ENCODE measurements at regions not wholly inside any gene's neighbourhood (a gene's known extent, or its start where the extent isn't known, plus 50 kb on each side); places are given as distances from the start of the nearest gene placed in this dataset.

GRCh38 chr2:150762571-150762970 lies 275.1 kb upstream of the RND3 start:
- no peak for DNase-seq

GRCh38 chr2:150759531-150759930 lies 272.1 kb upstream of the RND3 start:
- DNase-seq = no peak

GRCh38 chr2:150759106-150759505 lies 271.6 kb upstream of the RND3 start:
- no peak for DNase-seq

DNA sequence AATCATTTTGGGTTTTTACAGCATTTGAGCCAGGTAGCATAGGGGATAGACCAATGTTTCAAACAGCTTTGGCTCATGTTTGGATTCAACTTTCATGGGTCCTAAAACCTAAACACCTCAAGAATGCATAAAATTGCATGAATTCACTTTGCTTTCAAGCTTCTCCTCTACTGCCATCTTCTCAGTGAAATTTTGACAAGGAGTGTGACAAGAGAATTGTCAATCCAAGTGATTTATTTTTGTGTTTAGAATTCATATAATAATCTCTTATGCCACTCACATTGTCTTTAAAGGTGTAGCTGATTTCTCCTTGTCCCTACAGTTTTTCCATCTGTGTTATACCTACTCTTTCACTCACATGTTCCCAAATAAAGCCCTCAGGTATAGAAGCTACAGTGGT lies 264.8 kb upstream of the RND3 start:
- no peak for DNase-seq

- no peak for DNase-seq
Observed at GRCh38 chr2:150750720-150751119, 263.3 kb upstream of the RND3 start.

DNA sequence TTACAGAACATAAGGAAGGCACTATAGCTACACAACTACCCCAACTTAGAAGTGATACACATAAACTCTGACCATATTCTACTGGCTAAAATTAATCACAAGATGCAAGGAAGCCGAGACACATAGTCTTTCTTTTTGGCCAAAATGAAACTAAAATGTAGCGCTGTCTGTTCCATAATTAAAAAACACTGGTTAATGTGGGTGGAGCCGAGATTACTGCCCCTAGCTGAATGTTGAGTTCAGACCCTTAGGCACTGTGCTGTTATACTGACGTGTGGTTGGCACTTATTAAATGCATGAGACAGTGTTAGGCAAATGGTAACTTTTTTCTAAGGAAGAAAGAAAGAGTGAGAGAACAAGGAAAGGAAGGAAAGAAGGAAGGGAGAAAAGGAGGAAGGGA lies 254.6 kb upstream of the RND3 start:
- DNase-seq = no peak

DNA sequence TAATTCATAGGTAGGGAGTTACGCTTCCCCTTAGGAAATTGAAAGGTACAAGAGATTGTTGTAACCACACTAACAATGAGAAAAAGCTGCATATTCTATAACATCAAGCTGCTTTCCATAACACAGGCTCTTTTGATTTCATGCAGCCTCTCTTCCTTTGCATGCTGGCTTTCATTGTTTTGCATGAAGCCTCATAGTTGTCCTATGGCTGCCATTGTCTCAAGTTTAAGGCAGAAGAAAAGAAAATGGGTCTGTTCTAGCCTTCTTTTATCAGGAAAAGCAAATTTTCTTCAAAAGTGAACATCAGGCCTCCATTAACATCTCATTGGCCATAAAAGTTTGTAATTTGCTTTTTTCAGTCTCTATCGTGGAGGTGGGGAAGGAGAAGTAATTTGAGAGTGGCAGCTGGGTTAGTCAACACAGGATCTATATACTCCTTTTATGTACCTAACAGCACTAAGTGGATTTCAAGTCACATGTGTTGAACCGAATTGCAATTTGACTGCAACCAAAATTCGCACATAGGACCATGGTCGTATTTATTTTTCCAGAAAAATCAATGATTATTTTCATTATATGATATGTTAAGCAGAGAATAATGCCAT lies 248.5 kb upstream of the RND3 start:
- no peak for DNase-seq

DNA sequence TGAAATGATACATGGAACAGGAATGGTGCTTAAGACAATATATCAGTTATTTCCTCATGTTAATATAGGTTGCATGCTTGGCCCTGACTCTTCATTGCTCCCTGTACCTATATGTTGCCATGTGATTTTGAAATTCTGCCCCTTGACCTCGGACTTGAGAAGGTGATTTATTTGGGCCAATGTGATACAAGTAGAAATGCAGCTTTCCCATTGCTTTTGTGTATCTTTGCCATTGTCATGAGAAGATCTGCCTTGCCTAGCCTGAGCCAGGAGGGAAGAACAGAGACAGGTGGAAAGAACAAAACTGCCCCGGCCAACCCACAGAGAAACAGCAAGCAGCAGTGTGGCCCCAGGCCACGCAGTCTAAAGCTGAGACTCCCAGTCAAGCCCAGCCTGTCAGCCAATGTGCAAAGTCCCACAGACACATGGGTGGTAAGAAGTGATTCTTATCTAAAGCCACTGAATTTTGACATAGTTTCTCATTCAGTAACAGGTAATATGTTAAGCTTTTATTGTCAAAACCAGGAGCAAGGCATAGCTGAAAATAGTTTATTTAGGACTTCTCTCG lies 245.7 kb upstream of the RND3 start:
- no peak for DNase-seq

DNA sequence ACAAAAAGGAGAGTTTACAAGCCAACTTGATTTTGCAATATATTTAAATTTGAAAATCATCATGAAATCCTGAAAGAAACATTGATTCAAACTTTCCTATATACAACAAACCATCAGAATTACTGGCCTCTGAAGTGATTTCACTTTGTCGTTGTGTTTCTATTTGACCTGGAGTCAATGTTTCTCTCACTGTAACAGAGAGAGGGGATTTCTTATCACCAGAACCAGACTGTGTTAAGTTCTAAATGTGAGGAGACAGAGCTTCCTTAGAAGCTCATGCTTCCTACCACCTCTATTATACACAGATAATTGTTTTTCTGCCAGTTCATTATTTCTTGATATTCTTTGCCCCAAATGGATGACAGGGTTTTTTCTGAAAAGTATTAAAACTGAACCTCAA lies 245.0 kb upstream of the RND3 start:
- DNase-seq = no peak

- no peak for DNase-seq
Observed at GRCh38 chr2:150732064-150732463, 244.6 kb upstream of the RND3 start.

DNA sequence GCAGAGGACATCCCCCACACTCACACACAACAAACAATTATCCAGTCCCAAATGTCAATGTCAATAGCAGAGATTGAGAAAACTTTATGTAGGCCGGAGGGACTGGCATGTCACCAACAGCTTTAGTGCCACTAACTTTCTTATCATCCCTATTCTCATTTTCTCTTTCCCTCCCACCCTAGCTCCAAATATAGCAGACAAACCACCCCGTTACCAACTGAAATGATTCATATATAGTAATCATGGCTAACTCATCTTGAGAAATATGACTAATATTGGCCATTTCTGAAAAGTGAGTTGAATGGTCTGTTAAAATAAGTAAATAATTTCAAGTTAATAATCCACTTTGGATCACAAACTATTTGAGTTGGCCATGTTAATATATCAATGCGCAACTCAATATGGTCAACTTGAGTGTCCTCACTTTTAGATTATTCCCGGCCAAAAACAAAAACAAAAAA lies 242.1 kb upstream of the RND3 start:
- DNase-seq = no peak

- no peak for DNase-seq
Observed at GRCh38 chr2:150718280-150718679, 230.8 kb upstream of the RND3 start.

GRCh38 chr2:150716186-150716585 lies 228.7 kb upstream of the RND3 start:
- no peak for DNase-seq

DNA sequence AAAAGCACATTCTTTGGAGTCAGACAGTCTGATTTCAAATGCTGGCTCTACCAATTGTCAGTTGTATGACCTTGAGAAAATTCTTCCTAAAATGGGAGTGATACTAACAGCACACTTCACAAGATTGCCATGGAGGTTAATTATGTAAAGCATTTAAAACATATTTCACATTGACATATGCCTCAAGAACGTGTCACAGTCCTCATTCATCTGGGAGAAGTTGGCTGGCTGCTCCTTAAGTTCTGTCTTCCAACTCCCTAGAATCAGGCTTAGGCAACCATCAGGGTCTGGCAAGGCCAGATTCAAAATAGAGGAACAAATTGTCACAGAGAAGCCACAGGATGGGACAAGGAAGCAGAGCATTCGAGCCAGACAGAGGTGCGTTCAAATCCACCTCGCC lies 228.0 kb upstream of the RND3 start:
- no peak for DNase-seq

GRCh38 chr2:150710916-150711315 lies 223.4 kb upstream of the RND3 start:
- peak; percentile 90 for DNase-seq

- DNase-seq = no peak
Observed at GRCh38 chr2:150710041-150710440, 222.6 kb upstream of the RND3 start.

DNA sequence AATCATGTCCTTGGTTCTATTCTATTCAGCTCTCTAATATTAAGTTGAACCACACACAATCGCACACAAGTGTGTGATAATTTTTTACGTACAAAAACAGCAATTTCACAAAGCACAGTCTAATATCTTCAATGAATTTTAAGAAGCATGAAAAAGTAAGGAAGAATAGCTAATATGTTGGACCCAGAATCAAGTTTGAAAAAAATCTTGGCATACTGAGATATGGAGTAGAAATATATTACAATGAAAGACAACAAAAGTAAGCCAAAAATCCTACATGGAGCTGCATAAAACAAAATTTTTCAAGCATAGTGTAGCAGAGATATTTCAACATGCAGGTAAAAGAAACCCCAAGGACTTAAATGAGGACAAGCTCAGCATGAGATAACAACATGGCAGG lies 219.1 kb upstream of the RND3 start:
- DNase-seq = no peak

GRCh38 chr2:150705767-150706166 lies 218.3 kb upstream of the RND3 start:
- no peak for DNase-seq

GRCh38 chr2:150705357-150705756 lies 217.9 kb upstream of the RND3 start:
- peak; percentile 8 for DNase-seq

DNA sequence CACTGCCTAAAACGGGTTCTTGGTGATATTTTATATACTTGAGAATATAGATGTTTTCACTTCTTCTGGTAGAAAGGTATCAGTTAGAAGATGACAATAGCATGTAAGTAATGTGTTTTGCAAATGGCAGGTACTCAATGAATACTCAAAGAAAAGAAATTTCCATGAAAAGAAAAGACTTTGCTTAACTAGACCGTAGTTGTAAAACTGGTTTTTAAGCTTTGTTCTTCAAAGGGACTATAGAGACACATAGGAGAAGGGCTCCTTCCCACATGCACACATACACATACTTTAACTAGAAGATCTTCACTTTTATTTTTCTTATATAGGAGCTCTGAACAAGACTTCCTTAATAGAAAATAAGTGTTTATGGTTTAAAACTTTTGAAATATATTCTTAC lies 215.3 kb upstream of the RND3 start:
- DNase-seq = no peak

- DNase-seq = no peak
Observed at GRCh38 chr2:150700666-150701580, 213.5 kb upstream of the RND3 start.

- DNase-seq = no peak
Observed at GRCh38 chr2:150699218-150699617, 211.8 kb upstream of the RND3 start.

GRCh38 chr2:150698016-150698661 lies 210.7 kb upstream of the RND3 start:
- DNase-seq = no peak

DNA sequence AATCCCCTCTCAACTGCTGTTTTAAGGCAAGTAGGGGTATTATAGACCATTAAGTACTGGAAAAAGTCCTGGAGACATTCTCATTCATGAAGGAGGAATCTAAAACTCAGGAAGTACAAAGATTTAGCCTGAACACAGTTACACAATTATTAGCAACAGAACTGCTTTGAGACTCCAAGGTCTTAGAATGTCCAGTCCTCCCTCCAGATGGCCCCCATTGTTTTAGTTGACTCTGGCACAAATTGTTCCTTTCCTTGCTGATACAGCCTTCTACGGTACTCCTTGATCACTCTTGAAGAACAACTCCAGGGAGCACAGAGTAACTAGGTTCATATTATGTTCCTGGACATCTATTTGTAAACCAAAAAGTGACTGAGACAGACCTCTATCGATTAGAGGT lies 210.1 kb upstream of the RND3 start:
- DNase-seq = no peak

Measured in NCI-H748 treated with DMSO at 0.1 percent for 48 hours (cell line).